ENCODE measurements at regions not wholly inside any gene's neighbourhood (a gene's known extent, or its start where the extent isn't known, plus 50 kb on each side); places are given as distances from the start of the nearest gene placed in this dataset.
"Not testable (repeated sequence)": the region's sequence is repeated elsewhere in the genome, so short reads cannot be mapped to it uniquely, and the experiment has no call there.

- H3K27me3 ChIP-seq (ENCODE audit: control insufficient read depth, insufficient read depth, low read length): no peaks in the 10 kb centered on the region
- no peaks in the 10 kb centered on the region for H3K4me1 ChIP-seq (ENCODE audit: control insufficient read depth, insufficient read depth, low read length)
- no peak overlapping the region for H3K9ac ChIP-seq (ENCODE audit: low read length)
- H3K4me3 ChIP-seq (ENCODE audit: low read length): no peak overlapping the region
- no peak overlapping the region for H3K27ac ChIP-seq (ENCODE audit: low read depth, low read length)
- H3K36me3 ChIP-seq (ENCODE audit: control insufficient read depth, insufficient read depth, low read length): no peaks in the 10 kb centered on the region
Observed at GRCh38 chr5:57931807-57932206, 449.2 kb upstream of the ACTBL2 start.

- Histone ChIP-seq H3K27ac (ENCODE audit: low read depth, low read length) (no peak overlapping the region), H3K4me3 (ENCODE audit: low read length) (no peak overlapping the region), H3K9ac (ENCODE audit: low read length) (no peak overlapping the region), H3K4me1 (ENCODE audit: control insufficient read depth, insufficient read depth, low read length) (no peaks in the 10 kb centered on the region), H3K27me3 (ENCODE audit: control insufficient read depth, insufficient read depth, low read length) (no peaks in the 10 kb centered on the region), H3K36me3 (ENCODE audit: control insufficient read depth, insufficient read depth, low read length) (no peaks in the 10 kb centered on the region)
Observed at GRCh38 chr5:57931352-57931751, 448.7 kb upstream of the ACTBL2 start.

GRCh38 chr5:57929271-57929670, 446.7 kb upstream of the ACTBL2 start:
- H3K4me3 ChIP-seq (ENCODE audit: low read length): no peak overlapping the region
- no peak overlapping the region for H3K27ac ChIP-seq (ENCODE audit: low read depth, low read length)
- H3K4me1 ChIP-seq (ENCODE audit: control insufficient read depth, insufficient read depth, low read length): no peaks in the 10 kb centered on the region
- H3K27me3 ChIP-seq (ENCODE audit: control insufficient read depth, insufficient read depth, low read length): no peaks in the 10 kb centered on the region
- H3K9ac ChIP-seq (ENCODE audit: low read length): no peak overlapping the region
- no peaks in the 10 kb centered on the region for H3K36me3 ChIP-seq (ENCODE audit: control insufficient read depth, insufficient read depth, low read length)

DNA sequence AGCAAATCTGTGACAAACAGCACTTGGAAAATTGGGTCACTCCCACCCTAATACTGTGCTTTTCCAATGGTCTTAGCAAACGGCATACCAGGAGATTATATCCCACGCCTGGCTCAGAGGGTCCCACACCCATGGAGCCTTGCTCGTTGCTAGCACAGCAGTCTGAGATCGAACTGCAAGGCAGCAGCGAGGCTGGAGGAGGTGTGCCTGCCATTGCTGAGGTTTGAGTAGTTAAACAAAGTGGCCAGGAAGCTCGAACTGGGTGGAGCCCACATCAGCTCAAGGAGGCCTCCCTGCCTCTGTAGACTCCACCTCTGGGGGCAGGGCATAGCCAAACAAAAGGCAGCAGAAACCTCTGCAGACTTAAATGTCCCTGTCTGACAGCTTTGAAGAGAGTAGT, 440.5 kb upstream of the ACTBL2 start:
- not testable (repeated sequence) for H3K36me3 ChIP-seq (ENCODE audit: control insufficient read depth, insufficient read depth, low read length)

DNA sequence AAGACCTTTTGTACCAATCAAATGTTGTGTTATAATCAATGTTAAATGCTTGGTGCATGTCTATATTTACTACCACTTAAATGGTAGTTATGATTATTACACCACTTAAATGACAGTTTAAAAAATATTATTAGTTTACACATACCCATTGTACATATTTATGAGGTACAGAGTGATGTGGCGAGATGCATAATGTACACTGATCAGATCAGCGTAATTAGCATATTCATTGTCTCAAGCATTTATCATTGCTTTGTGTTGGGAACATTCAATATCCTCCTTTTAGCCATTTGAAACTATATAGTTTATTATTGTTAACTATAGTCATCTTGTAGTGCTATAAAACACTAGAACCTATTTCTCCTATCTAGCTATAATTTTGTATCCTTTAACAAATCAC, 434.4 kb upstream of the ACTBL2 start:
- Histone ChIP-seq H3K27me3 (ENCODE audit: control insufficient read depth, insufficient read depth, low read length) (no peaks in the 10 kb centered on the region), H3K4me1 (ENCODE audit: control insufficient read depth, insufficient read depth, low read length) (no peaks in the 10 kb centered on the region), H3K4me3 (ENCODE audit: low read length) (no peak overlapping the region), H3K9ac (ENCODE audit: low read length) (no peak overlapping the region), H3K36me3 (ENCODE audit: control insufficient read depth, insufficient read depth, low read length) (no peaks in the 10 kb centered on the region), H3K27ac (ENCODE audit: low read depth, low read length) (no peak overlapping the region)

More for the DNA sequence above, 440.5 kb upstream of the ACTBL2 start:
- H3K27ac ChIP-seq (ENCODE audit: low read depth, low read length); H3K9ac ChIP-seq (ENCODE audit: low read length); H3K4me3 ChIP-seq (ENCODE audit: low read length); H3K27me3 ChIP-seq (ENCODE audit: control insufficient read depth, insufficient read depth, low read length); H3K4me1 ChIP-seq (ENCODE audit: control insufficient read depth, insufficient read depth, low read length): not testable (repeated sequence)

GRCh38 chr5:57915536-57915935, 432.9 kb upstream of the ACTBL2 start:
- Histone ChIP-seq H3K4me3 (ENCODE audit: low read length) (no peak overlapping the region), H3K4me1 (ENCODE audit: control insufficient read depth, insufficient read depth, low read length) (no peaks in the 10 kb centered on the region), H3K27ac (ENCODE audit: low read depth, low read length) (no peak overlapping the region), H3K27me3 (ENCODE audit: control insufficient read depth, insufficient read depth, low read length) (no peaks in the 10 kb centered on the region), H3K36me3 (ENCODE audit: control insufficient read depth, insufficient read depth, low read length) (no peaks in the 10 kb centered on the region), H3K9ac (ENCODE audit: low read length) (no peak overlapping the region)

GRCh38 chr5:57911438-57911837, 428.8 kb upstream of the ACTBL2 start:
- Histone ChIP-seq H3K4me3 (ENCODE audit: low read length) (no peak overlapping the region), H3K36me3 (ENCODE audit: control insufficient read depth, insufficient read depth, low read length) (no peaks in the 10 kb centered on the region), H3K27ac (ENCODE audit: low read depth, low read length) (no peak overlapping the region), H3K4me1 (ENCODE audit: control insufficient read depth, insufficient read depth, low read length) (no peaks in the 10 kb centered on the region), H3K9ac (ENCODE audit: low read length) (no peak overlapping the region), H3K27me3 (ENCODE audit: control insufficient read depth, insufficient read depth, low read length) (no peaks in the 10 kb centered on the region)

DNA sequence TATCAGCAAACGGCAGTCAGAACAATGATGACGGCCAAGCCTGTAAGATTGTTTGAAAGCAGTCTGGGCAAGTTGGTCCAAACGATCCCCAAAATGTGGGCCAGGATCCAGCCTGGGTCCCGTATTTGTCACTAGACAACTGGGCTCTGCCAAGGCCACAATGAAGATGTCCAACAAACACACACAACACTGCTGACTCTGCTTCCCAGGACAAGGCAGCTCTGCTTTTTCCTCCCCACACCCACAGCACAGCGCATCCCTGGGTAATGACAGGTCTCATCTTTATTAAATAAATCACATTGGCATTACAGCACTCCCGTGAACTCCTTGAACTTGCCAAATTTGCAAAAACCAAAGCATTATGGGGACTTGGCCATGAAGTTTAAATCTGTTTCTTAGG, 424.1 kb upstream of the ACTBL2 start:
- H3K4me3 ChIP-seq (ENCODE audit: low read length): no peak overlapping the region
- no peaks in the 10 kb centered on the region for H3K27me3 ChIP-seq (ENCODE audit: control insufficient read depth, insufficient read depth, low read length)
- H3K36me3 ChIP-seq (ENCODE audit: control insufficient read depth, insufficient read depth, low read length): no peaks in the 10 kb centered on the region
- no peak overlapping the region for H3K27ac ChIP-seq (ENCODE audit: low read depth, low read length)
- H3K9ac ChIP-seq (ENCODE audit: low read length): no peak overlapping the region
- no peaks in the 10 kb centered on the region for H3K4me1 ChIP-seq (ENCODE audit: control insufficient read depth, insufficient read depth, low read length)

GRCh38 chr5:57903458-57903857, 420.8 kb upstream of the ACTBL2 start:
- no peaks in the 10 kb centered on the region for H3K4me1 ChIP-seq (ENCODE audit: control insufficient read depth, insufficient read depth, low read length)
- H3K4me3 ChIP-seq (ENCODE audit: low read length): no peak overlapping the region
- no peak overlapping the region for H3K27ac ChIP-seq (ENCODE audit: low read depth, low read length)
- no peak overlapping the region for H3K9ac ChIP-seq (ENCODE audit: low read length)
- H3K36me3 ChIP-seq (ENCODE audit: control insufficient read depth, insufficient read depth, low read length): no peaks in the 10 kb centered on the region
- no peaks in the 10 kb centered on the region for H3K27me3 ChIP-seq (ENCODE audit: control insufficient read depth, insufficient read depth, low read length)

DNA sequence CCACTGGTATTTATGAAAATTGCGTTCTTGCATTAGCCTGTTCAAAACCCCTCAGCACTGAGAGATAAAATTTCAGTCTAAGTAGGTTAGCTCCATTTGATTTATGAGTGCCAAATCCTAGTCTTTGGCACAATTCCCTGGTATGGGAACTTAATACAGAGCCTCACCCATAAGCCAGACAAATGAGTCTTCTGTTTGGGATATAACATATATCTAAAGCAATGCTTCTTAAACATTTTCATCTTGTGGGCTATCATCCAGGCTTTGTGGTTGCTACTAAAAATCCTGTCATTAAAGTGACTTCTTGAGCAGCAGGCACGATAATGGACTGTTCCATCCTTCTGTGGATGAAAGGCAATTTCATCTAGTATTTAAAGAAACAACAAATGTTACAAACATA, 419.5 kb upstream of the ACTBL2 start:
- H3K36me3 ChIP-seq (ENCODE audit: control insufficient read depth, insufficient read depth, low read length): no peaks in the 10 kb centered on the region
- H3K27ac ChIP-seq (ENCODE audit: low read depth, low read length): no peak overlapping the region
- no peaks in the 10 kb centered on the region for H3K4me1 ChIP-seq (ENCODE audit: control insufficient read depth, insufficient read depth, low read length)
- H3K9ac ChIP-seq (ENCODE audit: low read length): no peak overlapping the region
- no peak overlapping the region for H3K4me3 ChIP-seq (ENCODE audit: low read length)
- H3K27me3 ChIP-seq (ENCODE audit: control insufficient read depth, insufficient read depth, low read length): no peaks in the 10 kb centered on the region

GRCh38 chr5:57900381-57900944, 417.9 kb upstream of the ACTBL2 start:
- no peaks in the 10 kb centered on the region for H3K27me3 ChIP-seq (ENCODE audit: control insufficient read depth, insufficient read depth, low read length)
- H3K36me3 ChIP-seq (ENCODE audit: control insufficient read depth, insufficient read depth, low read length): no peaks in the 10 kb centered on the region
- H3K9ac ChIP-seq (ENCODE audit: low read length): no peak overlapping the region
- H3K4me3 ChIP-seq (ENCODE audit: low read length): no peak overlapping the region
- H3K27ac ChIP-seq (ENCODE audit: low read depth, low read length): no peak overlapping the region
- H3K4me1 ChIP-seq (ENCODE audit: control insufficient read depth, insufficient read depth, low read length): no peaks in the 10 kb centered on the region

GRCh38 chr5:57896576-57896975, 414.0 kb upstream of the ACTBL2 start:
- Histone ChIP-seq H3K36me3 (ENCODE audit: control insufficient read depth, insufficient read depth, low read length) (no peaks in the 10 kb centered on the region), H3K4me3 (ENCODE audit: low read length) (no peak overlapping the region), H3K27me3 (ENCODE audit: control insufficient read depth, insufficient read depth, low read length) (no peaks in the 10 kb centered on the region), H3K27ac (ENCODE audit: low read depth, low read length) (no peak overlapping the region), H3K9ac (ENCODE audit: low read length) (no peak overlapping the region), H3K4me1 (ENCODE audit: control insufficient read depth, insufficient read depth, low read length) (no peaks in the 10 kb centered on the region)

GRCh38 chr5:57895766-57896165, 413.2 kb upstream of the ACTBL2 start:
- Histone ChIP-seq H3K4me1 (ENCODE audit: control insufficient read depth, insufficient read depth, low read length) (no peaks in the 10 kb centered on the region), H3K9ac (ENCODE audit: low read length) (no peak overlapping the region), H3K27ac (ENCODE audit: low read depth, low read length) (no peak overlapping the region), H3K36me3 (ENCODE audit: control insufficient read depth, insufficient read depth, low read length) (no peaks in the 10 kb centered on the region), H3K27me3 (ENCODE audit: control insufficient read depth, insufficient read depth, low read length) (no peaks in the 10 kb centered on the region), H3K4me3 (ENCODE audit: low read length) (no peak overlapping the region)
